ENCODE measurements at regions not wholly inside any gene's neighbourhood (a gene's known extent, or its start where the extent isn't known, plus 50 kb on each side); places are given as distances from the start of the nearest gene placed in this dataset.

GRCh38 chr3:164397462-164397861, 680.8 kb downstream of the SI start:
- no peaks in the 10 kb centered on the region for H3K79me2 ChIP-seq (ENCODE audit: control insufficient read depth, insufficient read depth, low read length)
- H3K4me3 ChIP-seq (replicated peaks in 1 of 3; ENCODE audit: insufficient read depth in 1 of 3, low read depth in 1 of 3, low read length in 3 of 3): no peak overlapping the region
- H3K27ac ChIP-seq (ENCODE audit: insufficient read depth, low read depth, low read length): no peak overlapping the region
- no peak overlapping the region for H3K9ac ChIP-seq (replicated peaks; ENCODE audit: extremely low read depth, insufficient read depth, low read length)
- BruUV-seq (replicated peaks): no TSS peak
- no peaks in the 10 kb centered on the region for H3K4me1 ChIP-seq (ENCODE audit: control insufficient read depth, extremely low read depth, insufficient read depth, low read length)
- no peak for TF ChIP-seq MYC (IDR thresholded peaks at IDR 0.05; ENCODE audit: low read depth, low read length)
- TF ChIP-seq FOS (IDR thresholded peaks at IDR 0.05; ENCODE audit: borderline replicate concordance, insufficient read depth, low read length): no peak
- TF ChIP-seq JUN (IDR thresholded peaks at IDR 0.05; ENCODE audit: borderline replicate concordance, insufficient read depth, insufficient read length, low read depth): no peak
- TF ChIP-seq POLR2AphosphoS5 (IDR thresholded peaks at IDR 0.05; ENCODE audit: insufficient read depth, low read depth, low read length): no peak
- no peak for TF ChIP-seq POLR2A (IDR thresholded peaks at IDR 0.05; ENCODE audit: low read depth, low read length)
- TF ChIP-seq EZH2 (IDR thresholded peaks at IDR 0.05; ENCODE audit: borderline replicate concordance, low read depth, low read length, severe bottlenecking): no peak
- no peak for TF ChIP-seq MAX (IDR thresholded peaks at IDR 0.05; ENCODE audit: insufficient read depth, insufficient read length)
- no peak for TF ChIP-seq CTCF (IDR thresholded peaks at IDR 0.05; ENCODE audit: extremely low read depth in 1 of 2, insufficient read depth in 1 of 2, low read depth in 1 of 2, low read length in 2 of 2)
- TF ChIP-seq GATA2 (IDR thresholded peaks at IDR 0.05; ENCODE audit: insufficient read depth, insufficient read length, low read depth, low read length): no peak
- no peaks in the 10 kb centered on the region for H3K27me3 ChIP-seq (ENCODE audit: control insufficient read depth in 2 of 2, insufficient read depth in 2 of 2, low read length in 2 of 2)
- H3K36me3 ChIP-seq (ENCODE audit: control insufficient read depth in 2 of 2, extremely low read depth in 1 of 2, insufficient read depth in 2 of 2, low read length in 2 of 2): no peaks in the 10 kb centered on the region
- ChIA-PET CTCF (no interaction called here), POLR2A (no interaction called here)
- no peaks in the 10 kb centered on the region for H4K20me1 ChIP-seq (replicated peaks; ENCODE audit: control insufficient read depth, extremely low read depth, insufficient read depth, low read length)
- FAIRE-seq (no peak), DNase-seq (ENCODE audit: low read depth, low spot score) (no peak)
- dilution Hi-C loops (cut with MboI; ENCODE audit: extremely low pct_ligation_motif_present, low sequenced_read_pairs): no loop called here
- H3K9me1 ChIP-seq (replicated peaks; ENCODE audit: control insufficient read depth, extremely low read depth, insufficient read depth, low read length): no peaks in the 10 kb centered on the region
- H2AFZ ChIP-seq (ENCODE audit: low read depth, low read length): no peak overlapping the region
- H3K9me3 ChIP-seq (replicated peaks; ENCODE audit: control insufficient read depth, insufficient read depth, low read length): no peaks in the 10 kb centered on the region
- no peak overlapping the region for H3K4me2 ChIP-seq (ENCODE audit: insufficient read depth, low read length)
- intact Hi-C loops (cut with micrococcal nuclease): no loop called here

Measured in endothelial cell of umbilical vein (primary cell).